Muscle layer of colon (tissue), 2 donors: ENCODE measurements at regions not wholly inside any gene's neighbourhood (a gene's known extent, or its start where the extent isn't known, plus 50 kb on each side); places are given as distances from the start of the nearest gene placed in this dataset.

ENCODE experiments used
- H3K27ac ChIP-seq: one replicate; pipeline ENCODE4 v1.7.0; 2013; ENCODE audit warnings: low read depth, mild to moderate bottlenecking, low read length, moderate library complexity
- H3K27me3 ChIP-seq, 2 donors: one replicate each; pipeline ENCODE4 v1.7.0; 2013; ENCODE audit warnings: low read length in 2 of 2, mild to moderate bottlenecking in 2 of 2; ENCODE audit not compliant: insufficient read depth in 2 of 2, control insufficient read depth in 1 of 2
- H3K36me3 ChIP-seq: one replicate; pipeline ENCODE4 v1.7.0; 2013; ENCODE audit warnings: mild to moderate bottlenecking, low read length; ENCODE audit not compliant: insufficient read depth
- H3K4me1 ChIP-seq: one replicate; pipeline ENCODE4 v1.7.0; 2013; ENCODE audit warnings: mild to moderate bottlenecking, low read length; ENCODE audit not compliant: insufficient read depth
- H3K4me3 ChIP-seq, 2 donors: one replicate each; pipeline ENCODE4 v1.7.0; 2013; ENCODE audit warnings: low read length in 2 of 2, low read depth in 1 of 2, mild to moderate bottlenecking in 1 of 2, moderate library complexity in 1 of 2
- H3K9ac ChIP-seq: one replicate; pipeline ENCODE4 v1.7.0; 2013; ENCODE audit warnings: low read length
- H3K9me3 ChIP-seq: one replicate; pipeline ENCODE4 v1.7.0; 2013; ENCODE audit warnings: mild to moderate bottlenecking, low read length
- donor health status: abdominal sarcoma.
- donor health status: Adenocarcinoma of cecum.

- Histone ChIP-seq H3K9ac (no peak overlapping the region), H3K27ac (no peak overlapping the region), H3K4me1 (no peaks in the 10 kb centered on the region), H3K36me3 (no peaks in the 10 kb centered on the region), H3K9me3 (no peaks in the 10 kb centered on the region), H3K27me3 (no peaks in the 10 kb centered on the region), H3K4me3 (no peak overlapping the region)
Observed at GRCh38 chr6:121020656-121021055, 313.6 kb downstream of the TBC1D32 start.

- Histone ChIP-seq H3K27me3 (no peaks in the 10 kb centered on the region), H3K4me1 (no peaks in the 10 kb centered on the region)
Observed at GRCh38 chr6:121008553-121008952, 325.7 kb downstream of the TBC1D32 start.

GRCh38 chr6:121006024-121006423 lies 328.3 kb downstream of the TBC1D32 start:
- Histone ChIP-seq H3K9ac (no peak overlapping the region), H3K27ac (no peak overlapping the region)

More at GRCh38 chr6:121008553-121008952, 325.7 kb downstream of the TBC1D32 start:
- no peaks in the 10 kb centered on the region for H3K36me3 ChIP-seq
- H3K4me3 ChIP-seq = no peak overlapping the region
- H3K9me3 ChIP-seq = no peaks in the 10 kb centered on the region
- H3K27ac ChIP-seq = no peak overlapping the region
- H3K9ac ChIP-seq = no peak overlapping the region

GRCh38 chr6:121000381-121000780 lies 333.9 kb downstream of the TBC1D32 start:
- Histone ChIP-seq H3K36me3 (no peaks in the 10 kb centered on the region), H3K27me3 (no peaks in the 10 kb centered on the region), H3K27ac (no peak overlapping the region), H3K4me3 (no peak overlapping the region), H3K4me1 (no peaks in the 10 kb centered on the region), H3K9me3 (no peaks in the 10 kb centered on the region), H3K9ac (no peak overlapping the region)

More at GRCh38 chr6:121006024-121006423, 328.3 kb downstream of the TBC1D32 start:
- Histone ChIP-seq H3K36me3 (no peaks in the 10 kb centered on the region), H3K4me3 (no peak overlapping the region), H3K4me1 (no peaks in the 10 kb centered on the region), H3K27me3 (no peaks in the 10 kb centered on the region), H3K9me3 (no peaks in the 10 kb centered on the region)

GRCh38 chr6:120996340-120996739 lies 337.9 kb downstream of the TBC1D32 start:
- Histone ChIP-seq H3K27ac (no peak overlapping the region), H3K27me3 (no peaks in the 10 kb centered on the region), H3K4me3 (no peak overlapping the region), H3K9ac (no peak overlapping the region), H3K9me3 (no peaks in the 10 kb centered on the region), H3K36me3 (no peaks in the 10 kb centered on the region), H3K4me1 (no peaks in the 10 kb centered on the region)

GRCh38 chr6:120994573-120994967 lies 339.7 kb downstream of the TBC1D32 start:
- Histone ChIP-seq H3K27me3 (no peaks in the 10 kb centered on the region), H3K4me3 (no peak overlapping the region), H3K4me1 (no peaks in the 10 kb centered on the region), H3K36me3 (no peaks in the 10 kb centered on the region), H3K27ac (no peak overlapping the region), H3K9me3 (no peaks in the 10 kb centered on the region), H3K9ac (no peak overlapping the region)

- no peak overlapping the region for H3K27ac ChIP-seq
- no peaks in the 10 kb centered on the region for H3K36me3 ChIP-seq
- H3K27me3 ChIP-seq = no peaks in the 10 kb centered on the region
- H3K9me3 ChIP-seq = no peaks in the 10 kb centered on the region
- H3K4me1 ChIP-seq = no peaks in the 10 kb centered on the region
- no peak overlapping the region for H3K9ac ChIP-seq
- H3K4me3 ChIP-seq = no peak overlapping the region
Observed at GRCh38 chr6:120993929-120994572, 340.2 kb downstream of the TBC1D32 start.

GRCh38 chr6:120992257-120992656 lies 342.0 kb downstream of the TBC1D32 start:
- Histone ChIP-seq H3K27me3 (no peaks in the 10 kb centered on the region), H3K36me3 (no peaks in the 10 kb centered on the region), H3K4me3 (no peak overlapping the region), H3K9ac (no peak overlapping the region), H3K4me1 (no peaks in the 10 kb centered on the region), H3K9me3 (no peaks in the 10 kb centered on the region), H3K27ac (no peak overlapping the region)

- H3K36me3 ChIP-seq = no peaks in the 10 kb centered on the region
- no peaks in the 10 kb centered on the region for H3K9me3 ChIP-seq
- no peak overlapping the region for H3K9ac ChIP-seq
- H3K4me1 ChIP-seq = no peaks in the 10 kb centered on the region
- no peaks in the 10 kb centered on the region for H3K27me3 ChIP-seq
- H3K4me3 ChIP-seq = no peak overlapping the region
- no peak overlapping the region for H3K27ac ChIP-seq
Observed at GRCh38 chr6:120990866-120991265, 343.4 kb downstream of the TBC1D32 start.

- no peak overlapping the region for H3K9ac ChIP-seq
- H3K27ac ChIP-seq = no peak overlapping the region
- no peaks in the 10 kb centered on the region for H3K27me3 ChIP-seq
- no peaks in the 10 kb centered on the region for H3K4me1 ChIP-seq
- no peaks in the 10 kb centered on the region for H3K36me3 ChIP-seq
- H3K9me3 ChIP-seq = no peaks in the 10 kb centered on the region
- H3K4me3 ChIP-seq = no peak overlapping the region
Observed at GRCh38 chr6:120981835-120982234, 352.4 kb downstream of the TBC1D32 start.

GRCh38 chr6:120966321-120966720 lies 368.0 kb downstream of the TBC1D32 start:
- H3K36me3 ChIP-seq = no peaks in the 10 kb centered on the region
- H3K4me3 ChIP-seq = no peak overlapping the region
- no peak overlapping the region for H3K9ac ChIP-seq
- H3K4me1 ChIP-seq = no peaks in the 10 kb centered on the region
- no peak overlapping the region for H3K27ac ChIP-seq
- no peaks in the 10 kb centered on the region for H3K9me3 ChIP-seq
- H3K27me3 ChIP-seq = no peaks in the 10 kb centered on the region

GRCh38 chr6:120965814-120966213 lies 368.5 kb downstream of the TBC1D32 start:
- Histone ChIP-seq H3K27ac (no peak overlapping the region), H3K9ac (no peak overlapping the region), H3K4me3 (no peak overlapping the region), H3K27me3 (no peaks in the 10 kb centered on the region), H3K4me1 (no peaks in the 10 kb centered on the region), H3K36me3 (no peaks in the 10 kb centered on the region), H3K9me3 (no peaks in the 10 kb centered on the region)
